ENCODE measurements at regions not wholly inside any gene's neighbourhood (a gene's known extent, or its start where the extent isn't known, plus 50 kb on each side); places are given as distances from the start of the nearest gene placed in this dataset.
"Not testable (repeated sequence)": the region's sequence is repeated elsewhere in the genome, so short reads cannot be mapped to it uniquely, and the experiment has no call there.

DNA sequence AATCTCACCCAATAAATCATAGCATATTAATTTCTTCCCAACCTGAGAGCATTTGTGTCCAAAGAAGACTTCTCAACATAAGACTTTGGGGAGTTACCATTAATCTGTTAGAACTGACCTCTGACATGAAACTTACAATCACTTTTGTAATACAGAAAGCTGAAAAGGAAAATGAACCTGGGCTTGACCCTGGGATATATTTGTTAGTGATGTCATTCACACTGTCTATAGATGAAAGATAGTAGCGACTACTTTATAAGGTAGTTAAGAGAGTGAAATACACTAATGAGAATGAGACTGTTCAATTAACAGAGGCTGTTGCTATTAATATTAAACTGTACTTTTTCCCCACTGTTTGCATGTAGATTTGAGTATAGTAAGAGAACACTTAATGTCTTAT lies 1334.8 kb upstream of the TMEM132C start:
- Histone ChIP-seq H3K9me3 (no peaks in the 10 kb centered on the region), H3K4me3 (no peak overlapping the region), H3K27me3 (no peaks in the 10 kb centered on the region), H3K4me1 (no peaks in the 10 kb centered on the region), H3K27ac (no peak overlapping the region), H3K36me3 (no peaks in the 10 kb centered on the region)
- TF ChIP-seq, protein P1, sequence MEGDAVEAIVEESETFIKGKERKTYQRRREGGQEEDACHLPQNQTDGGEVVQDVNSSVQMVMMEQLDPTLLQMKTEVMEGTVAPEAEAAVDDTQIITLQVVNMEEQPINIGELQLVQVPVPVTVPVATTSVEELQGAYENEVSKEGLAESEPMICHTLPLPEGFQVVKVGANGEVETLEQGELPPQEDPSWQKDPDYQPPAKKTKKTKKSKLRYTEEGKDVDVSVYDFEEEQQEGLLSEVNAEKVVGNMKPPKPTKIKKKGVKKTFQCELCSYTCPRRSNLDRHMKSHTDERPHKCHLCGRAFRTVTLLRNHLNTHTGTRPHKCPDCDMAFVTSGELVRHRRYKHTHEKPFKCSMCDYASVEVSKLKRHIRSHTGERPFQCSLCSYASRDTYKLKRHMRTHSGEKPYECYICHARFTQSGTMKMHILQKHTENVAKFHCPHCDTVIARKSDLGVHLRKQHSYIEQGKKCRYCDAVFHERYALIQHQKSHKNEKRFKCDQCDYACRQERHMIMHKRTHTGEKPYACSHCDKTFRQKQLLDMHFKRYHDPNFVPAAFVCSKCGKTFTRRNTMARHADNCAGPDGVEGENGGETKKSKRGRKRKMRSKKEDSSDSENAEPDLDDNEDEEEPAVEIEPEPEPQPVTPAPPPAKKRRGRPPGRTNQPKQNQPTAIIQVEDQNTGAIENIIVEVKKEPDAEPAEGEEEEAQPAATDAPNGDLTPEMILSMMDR (IDR thresholded peaks at IDR 0.05): no peak
- no peak for TF ChIP-seq POLR2A (IDR thresholded peaks at IDR 0.05)
- DNase-seq: no peak

DNA sequence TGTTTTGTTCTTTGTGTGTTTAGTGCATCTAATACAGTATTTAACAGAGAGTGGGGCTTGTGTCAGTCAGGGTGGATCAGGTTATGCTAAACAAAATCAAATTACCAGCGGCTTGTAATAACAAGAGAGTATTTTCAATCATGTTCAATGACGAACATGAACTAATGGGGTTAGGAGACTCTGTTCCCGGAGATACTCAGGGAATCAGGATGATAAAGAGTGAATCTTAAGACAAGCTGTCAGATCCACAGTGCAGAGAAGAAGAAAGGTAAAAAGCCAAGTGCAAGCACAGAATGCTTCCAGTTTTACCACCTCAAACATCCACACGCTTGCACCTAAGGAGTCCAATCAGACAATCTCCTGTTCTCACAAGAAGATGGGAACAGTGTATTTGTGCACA lies 1331.5 kb upstream of the TMEM132C start:
- DNase-seq: no peak
- Histone ChIP-seq H3K4me1 (no peaks in the 10 kb centered on the region), H3K27ac (no peak overlapping the region), H3K36me3 (no peaks in the 10 kb centered on the region), H3K9me3 (no peaks in the 10 kb centered on the region), H3K4me3 (no peak overlapping the region), H3K27me3 (no peaks in the 10 kb centered on the region)
- TF ChIP-seq POLR2A (IDR thresholded peaks at IDR 0.05): no peak
- TF ChIP-seq, protein P1 (IDR thresholded peaks at IDR 0.05): no peak

DNA sequence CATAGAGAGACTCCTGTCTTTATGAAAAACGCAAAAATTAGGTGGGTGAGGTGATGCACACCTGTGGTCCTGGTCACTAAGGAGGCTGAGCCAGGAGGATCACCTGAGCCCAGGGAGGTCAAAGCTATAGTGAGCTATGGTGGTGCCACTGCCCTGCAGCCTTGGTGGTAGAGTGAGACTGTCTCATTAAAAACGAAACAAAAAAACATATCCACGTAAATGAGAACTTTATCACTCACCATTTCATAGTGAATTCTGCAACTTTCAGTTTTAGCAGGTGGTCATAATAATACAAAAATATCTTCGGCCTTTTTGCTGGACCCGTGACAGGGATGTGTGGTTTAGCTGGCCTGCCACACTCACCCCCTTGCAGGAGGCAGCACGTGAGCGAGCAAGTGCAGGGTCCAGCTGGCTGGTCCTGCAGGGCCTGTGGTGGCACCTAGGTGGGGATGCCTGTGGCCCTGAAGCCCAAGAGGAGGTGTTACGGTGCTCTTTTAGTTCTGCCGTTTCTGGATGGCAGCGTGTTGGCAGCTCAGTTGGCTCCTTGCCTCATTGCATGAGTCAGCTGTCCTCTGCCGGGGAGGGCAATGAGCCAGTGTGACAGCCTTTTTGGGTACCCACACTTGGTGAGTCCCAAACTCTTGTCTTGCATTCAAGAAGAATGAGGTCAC lies 1330.7 kb upstream of the TMEM132C start:
- Histone ChIP-seq H3K36me3 (no peaks in the 10 kb centered on the region), H3K4me3 (no peak overlapping the region), H3K27me3 (no peaks in the 10 kb centered on the region), H3K4me1 (no peaks in the 10 kb centered on the region), H3K9me3 (peaks cover 0 to under 1% (median 0%) of the 10 kb centered on the region in 4 donors), H3K27ac (no peak overlapping the region)
- TF ChIP-seq POLR2A (IDR thresholded peaks at IDR 0.05): no peak
- TF ChIP-seq, protein P1 (IDR thresholded peaks at IDR 0.05): no peak
- DNase-seq: peak in 1 of 3 donors; percentile 46

DNA sequence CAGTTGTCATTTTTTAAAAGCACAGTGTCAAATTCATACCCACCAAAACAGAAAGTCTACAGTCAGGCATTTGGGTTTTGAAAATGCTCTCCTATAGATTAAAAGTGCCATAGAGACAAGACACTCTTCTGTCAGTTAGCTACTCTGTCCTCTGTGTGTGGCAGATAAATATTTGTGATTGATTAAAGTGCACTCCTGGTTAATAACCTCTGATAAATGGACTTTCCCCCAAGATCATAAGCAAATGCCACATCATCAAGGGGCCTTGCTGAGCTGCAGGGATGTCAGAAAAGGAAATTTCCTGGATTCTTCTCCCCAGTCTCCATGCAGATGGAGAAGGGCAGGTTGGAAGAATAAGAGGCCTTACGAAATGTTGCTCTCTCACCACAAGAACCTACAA lies 1329.5 kb upstream of the TMEM132C start:
- H3K27ac ChIP-seq: no peak overlapping the region
- no peak overlapping the region for H3K4me3 ChIP-seq
- TF ChIP-seq, protein P1 (IDR thresholded peaks at IDR 0.05): no peak
- DNase-seq: no peak
- H3K27me3 ChIP-seq: no peaks in the 10 kb centered on the region
- no peaks in the 10 kb centered on the region for H3K4me1 ChIP-seq
- no peaks in the 10 kb centered on the region for H3K36me3 ChIP-seq
- peaks cover 0 to 5% (median 0%) of the 10 kb centered on the region in 4 donors for H3K9me3 ChIP-seq

DNA sequence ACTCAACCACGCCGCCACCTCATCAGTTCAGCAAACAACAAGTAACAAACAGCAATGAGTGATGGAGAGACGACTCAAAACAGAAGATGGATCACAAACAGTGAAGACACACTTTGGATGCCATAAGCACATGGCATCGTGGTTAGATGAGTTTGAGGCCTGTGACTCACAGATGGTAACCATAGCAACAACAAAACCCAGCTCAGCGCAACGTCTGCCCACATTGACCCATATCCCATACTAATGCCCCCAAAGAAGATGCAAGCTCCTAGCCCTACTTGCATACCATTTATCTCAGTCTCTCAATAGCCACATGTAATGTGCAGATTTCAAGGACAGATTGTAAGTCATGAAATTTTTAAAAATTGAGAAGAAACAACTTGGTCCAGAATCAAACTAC lies 1322.3 kb upstream of the TMEM132C start:
- DNase-seq: no peak
- Histone ChIP-seq H3K27me3 (no peaks in the 10 kb centered on the region), H3K9me3 (peaks cover 0 to 5% (median 0%) of the 10 kb centered on the region in 4 donors), H3K27ac (no peak overlapping the region), H3K4me3 (no peak overlapping the region), H3K36me3 (no peaks in the 10 kb centered on the region), H3K4me1 (no peaks in the 10 kb centered on the region)
- TF ChIP-seq, protein P1 (IDR thresholded peaks at IDR 0.05): no peak
- TF ChIP-seq POLR2A (IDR thresholded peaks at IDR 0.05): no peak

DNA sequence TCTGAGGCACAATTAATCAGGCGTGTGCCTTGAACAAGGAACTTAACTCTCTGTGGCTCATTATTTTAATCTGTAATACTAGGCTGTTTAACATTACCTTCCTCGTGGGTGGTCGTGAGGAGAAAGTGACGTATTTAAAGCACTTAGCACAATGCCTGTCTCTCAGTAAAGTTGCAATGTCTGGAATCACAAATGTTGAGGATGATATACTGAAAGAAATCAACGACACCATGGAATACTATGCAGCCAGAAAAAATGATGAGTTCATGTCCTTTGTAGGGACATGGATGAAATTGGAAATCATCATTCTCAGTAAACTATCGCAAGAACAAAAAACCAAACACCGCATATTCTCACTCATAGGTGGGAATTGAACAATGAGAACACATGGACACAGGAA lies 1320.0 kb upstream of the TMEM132C start:
- H3K27me3 ChIP-seq, H3K9me3 ChIP-seq, DNase-seq, H3K27ac ChIP-seq, H3K4me1 ChIP-seq, H3K4me3 ChIP-seq, H3K36me3 ChIP-seq: not testable (repeated sequence)
